ENCODE measurements at regions not wholly inside any gene's neighbourhood (a gene's known extent, or its start where the extent isn't known, plus 50 kb on each side); places are given as distances from the start of the nearest gene placed in this dataset.

DNA sequence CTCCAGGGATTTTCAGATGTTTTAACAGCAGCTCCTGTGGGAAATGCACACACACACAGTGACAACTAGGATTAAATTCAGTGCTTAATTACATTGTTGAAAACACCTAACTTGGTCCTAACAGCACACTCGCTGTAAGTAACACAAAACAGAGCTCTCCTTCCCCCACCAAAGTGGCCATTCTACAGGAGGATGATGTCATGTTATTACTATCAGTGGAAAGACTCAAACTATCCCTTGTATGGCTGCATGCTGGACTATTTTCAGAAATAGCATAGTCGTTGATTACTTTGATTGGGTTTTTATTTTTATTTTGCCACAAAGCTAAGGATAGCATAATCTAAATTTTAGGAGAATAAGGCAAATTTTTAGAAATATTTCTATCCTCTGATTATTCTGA, 406.3 kb downstream of the SPRY1 start:
- ATAC-seq (no peak), DNase-seq (ENCODE audit: low spot score in 2 of 2) (no peak)
- H3K9me3 Mint-ChIP-seq: peaks cover 12% of the 10 kb centered on the region
- H3K4me1 Mint-ChIP-seq: no peaks in the 10 kb centered on the region
- H3K4me3 Mint-ChIP-seq: no peak overlapping the region
- H3K36me3 Mint-ChIP-seq: no peaks in the 10 kb centered on the region
- H3K27ac Mint-ChIP-seq: no peak overlapping the region

- no peak overlapping the region for H3K27ac Mint-ChIP-seq
- H3K4me3 Mint-ChIP-seq: no peak overlapping the region
- no peaks in the 10 kb centered on the region for H3K4me1 Mint-ChIP-seq
- peaks cover 6% of the 10 kb centered on the region for H3K9me3 Mint-ChIP-seq
- ATAC-seq: no peak
- no peaks in the 10 kb centered on the region for H3K36me3 Mint-ChIP-seq
- no peak for DNase-seq (ENCODE audit: low spot score in 2 of 2)
Measured at GRCh38 chr4:123804196-123804721, 407.7 kb downstream of the SPRY1 start.

DNA sequence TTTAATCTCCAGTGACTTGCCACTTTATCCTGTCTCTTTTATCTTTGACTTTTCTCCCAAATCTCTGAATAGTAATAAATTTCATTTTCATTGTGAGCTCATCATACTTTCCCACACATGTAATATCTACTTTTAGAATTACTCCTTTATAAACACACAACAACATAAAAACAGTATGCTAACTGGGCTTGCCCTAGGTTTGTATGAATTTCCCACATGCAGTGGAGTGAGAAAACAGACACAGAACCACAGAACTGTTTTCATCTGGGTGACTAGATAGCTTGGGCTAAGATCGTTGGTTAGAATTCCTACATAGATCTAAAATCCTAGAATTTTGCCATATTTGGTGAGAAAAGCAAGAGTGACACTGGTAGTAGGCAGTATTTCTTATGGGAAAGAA, 409.5 kb downstream of the SPRY1 start:
- DNase-seq (ENCODE audit: low spot score in 2 of 2): no peak
- no peaks in the 10 kb centered on the region for H3K36me3 Mint-ChIP-seq

GRCh38 chr4:123807187-123807586, 410.6 kb downstream of the SPRY1 start:
- no peak overlapping the region for H3K27ac Mint-ChIP-seq
- no peaks in the 10 kb centered on the region for H3K4me1 Mint-ChIP-seq
- H3K4me3 Mint-ChIP-seq: no peak overlapping the region
- DNase-seq (ENCODE audit: low spot score in 2 of 2) (no peak), ATAC-seq (no peak)
- no peaks in the 10 kb centered on the region for H3K36me3 Mint-ChIP-seq
- peaks cover 2% of the 10 kb centered on the region for H3K9me3 Mint-ChIP-seq

More for the DNA sequence above, 409.5 kb downstream of the SPRY1 start:
- no peaks in the 10 kb centered on the region for H3K4me1 Mint-ChIP-seq
- no peak overlapping the region for H3K4me3 Mint-ChIP-seq
- H3K9me3 Mint-ChIP-seq: peaks cover 2% of the 10 kb centered on the region
- no peak overlapping the region for H3K27ac Mint-ChIP-seq
- ATAC-seq: no peak

DNA sequence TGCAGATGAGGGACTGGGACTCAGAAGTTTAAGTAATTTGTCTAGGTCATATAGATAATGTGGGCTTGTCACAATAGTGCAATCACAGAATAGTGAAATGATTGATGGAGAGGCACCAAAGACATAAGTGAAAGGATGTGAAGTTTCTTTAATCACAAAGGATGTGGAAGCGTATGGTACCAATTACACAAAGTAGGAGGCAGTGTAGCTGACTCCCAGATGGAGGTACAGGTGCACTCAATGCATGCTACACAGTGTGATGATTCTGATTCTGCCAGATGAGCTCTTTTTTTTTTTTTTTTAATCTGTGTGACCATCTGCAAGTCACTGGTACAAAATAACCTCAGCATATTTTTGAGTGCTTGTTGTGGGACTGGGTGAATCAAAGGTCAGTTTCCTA, 411.3 kb downstream of the SPRY1 start:
- Mint-ChIP-seq H3K36me3 (no peaks in the 10 kb centered on the region), H3K27ac (no peak overlapping the region), H3K9me3 (peaks cover under 1% of the 10 kb centered on the region), H3K4me1 (no peaks in the 10 kb centered on the region), H3K4me3 (no peak overlapping the region)
- ATAC-seq (no peak), DNase-seq (ENCODE audit: low spot score in 2 of 2) (no peak)

DNA sequence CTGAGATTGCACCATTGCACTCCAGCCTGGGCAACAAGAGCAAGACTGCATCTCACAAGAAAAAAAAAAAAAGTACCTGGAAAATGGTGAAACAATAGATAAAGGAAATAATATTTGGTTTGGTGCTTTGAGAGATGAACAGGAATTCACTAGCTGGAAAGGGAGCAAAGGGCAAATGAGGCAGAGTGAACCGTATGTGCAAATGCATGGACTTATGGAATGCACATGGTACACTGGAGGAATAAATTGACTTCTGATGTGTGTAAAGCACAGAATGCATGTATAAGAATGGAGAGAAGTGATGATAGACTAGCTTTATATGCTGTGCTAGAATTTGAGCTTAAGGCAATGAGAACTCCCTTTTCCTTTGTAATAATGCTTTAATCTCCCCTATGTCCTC, 413.3 kb downstream of the SPRY1 start:
- Mint-ChIP-seq H3K4me1 (no peaks in the 10 kb centered on the region), H3K36me3 (no peaks in the 10 kb centered on the region), H3K27ac (no peak overlapping the region), H3K9me3 (no peaks in the 10 kb centered on the region), H3K4me3 (no peak overlapping the region)
- ATAC-seq: no peak
- no peak for DNase-seq (ENCODE audit: low spot score in 2 of 2)

- Mint-ChIP-seq H3K36me3 (no peaks in the 10 kb centered on the region), H3K27ac (no peak overlapping the region), H3K4me3 (no peak overlapping the region), H3K9me3 (no peaks in the 10 kb centered on the region), H3K4me1 (no peaks in the 10 kb centered on the region)
- DNase-seq (ENCODE audit: low spot score in 2 of 2) (no peak), ATAC-seq (no peak)
Measured at GRCh38 chr4:123812066-123812390, 415.4 kb downstream of the SPRY1 start.

GRCh38 chr4:123813901-123814300, 417.3 kb downstream of the SPRY1 start:
- Mint-ChIP-seq H3K4me3 (no peak overlapping the region), H3K27ac (no peak overlapping the region), H3K4me1 (no peaks in the 10 kb centered on the region), H3K36me3 (no peaks in the 10 kb centered on the region), H3K9me3 (no peaks in the 10 kb centered on the region)
- ATAC-seq: no peak
- no peak for DNase-seq (ENCODE audit: low spot score in 2 of 2)

DNA sequence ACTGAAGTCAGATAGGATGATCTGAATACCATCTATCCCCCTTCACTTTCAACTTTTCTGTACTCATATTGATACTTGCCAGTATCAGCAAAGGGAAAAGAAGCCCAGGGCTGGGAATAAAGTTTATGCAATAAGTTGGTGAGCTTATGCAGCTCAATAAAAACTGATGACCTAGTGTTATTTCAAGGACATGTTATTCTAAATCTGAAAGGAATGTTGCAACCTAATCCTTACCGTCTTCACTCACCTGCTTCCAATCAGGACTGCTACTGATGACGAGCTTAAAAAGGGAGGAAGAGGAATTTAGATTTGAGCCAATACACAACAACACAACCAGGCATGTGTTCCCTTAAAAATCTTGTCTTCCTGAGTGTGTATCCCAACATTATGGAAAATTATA, 419.9 kb downstream of the SPRY1 start:
- DNase-seq (ENCODE audit: low spot score in 2 of 2): no peak
- H3K27ac Mint-ChIP-seq: no peak overlapping the region

GRCh38 chr4:123817025-123817688, 420.6 kb downstream of the SPRY1 start:
- Mint-ChIP-seq H3K4me1 (no peaks in the 10 kb centered on the region), H3K27ac (no peak overlapping the region), H3K36me3 (no peaks in the 10 kb centered on the region), H3K9me3 (no peaks in the 10 kb centered on the region), H3K4me3 (no peak overlapping the region)
- DNase-seq (ENCODE audit: low spot score in 2 of 2) (no peak), ATAC-seq (no peak)

More for the DNA sequence above, 419.9 kb downstream of the SPRY1 start:
- H3K9me3 Mint-ChIP-seq: no peaks in the 10 kb centered on the region
- H3K4me1 Mint-ChIP-seq: no peaks in the 10 kb centered on the region
- H3K4me3 Mint-ChIP-seq: no peak overlapping the region
- no peaks in the 10 kb centered on the region for H3K36me3 Mint-ChIP-seq
- ATAC-seq: no peak

DNA sequence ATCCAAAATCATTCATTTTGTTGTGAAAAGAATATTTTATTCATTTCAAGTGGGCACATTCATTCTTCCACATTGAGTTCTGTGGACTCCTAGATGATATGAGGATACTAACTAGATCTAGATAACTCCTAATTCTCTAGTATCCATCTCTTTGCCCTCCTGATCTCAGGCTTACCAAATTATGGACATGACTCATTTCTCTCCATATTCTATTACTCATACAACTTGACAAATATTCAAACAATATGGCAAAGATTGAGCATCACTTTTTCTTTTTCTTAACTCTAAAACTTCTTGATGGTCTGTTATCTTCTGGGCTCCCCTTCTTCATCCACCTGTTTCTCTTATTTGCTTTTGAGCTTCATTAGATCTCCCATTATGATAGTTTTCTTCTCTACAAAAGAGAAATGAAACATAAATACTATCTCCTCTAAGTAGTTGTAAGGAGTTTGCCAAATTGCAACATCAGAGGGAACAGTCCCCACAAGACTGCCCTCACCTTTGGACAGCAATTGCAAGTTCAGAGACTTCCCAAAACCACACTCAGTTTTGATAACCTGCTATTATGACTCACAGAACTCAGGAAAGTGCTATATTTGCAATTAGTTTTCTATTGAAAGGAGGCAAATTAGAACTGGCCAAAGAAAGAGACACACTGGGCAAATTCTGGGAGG, 422.9 kb downstream of the SPRY1 start:
- no peaks in the 10 kb centered on the region for H3K9me3 Mint-ChIP-seq
- H3K4me3 Mint-ChIP-seq: no peak overlapping the region
- no peaks in the 10 kb centered on the region for H3K4me1 Mint-ChIP-seq
- ATAC-seq (peak; percentile 42), DNase-seq (ENCODE audit: low spot score in 2 of 2) (no peak)
- H3K27ac Mint-ChIP-seq: no peak overlapping the region
- no peaks in the 10 kb centered on the region for H3K36me3 Mint-ChIP-seq

GRCh38 chr4:123821861-123822260, 425.3 kb downstream of the SPRY1 start:
- no peak for DNase-seq (ENCODE audit: low spot score in 2 of 2)
- Mint-ChIP-seq H3K4me3 (no peak overlapping the region), H3K9me3 (no peaks in the 10 kb centered on the region), H3K27ac (no peak overlapping the region), H3K4me1 (no peaks in the 10 kb centered on the region), H3K36me3 (no peaks in the 10 kb centered on the region)
- no peak for ATAC-seq

DNA sequence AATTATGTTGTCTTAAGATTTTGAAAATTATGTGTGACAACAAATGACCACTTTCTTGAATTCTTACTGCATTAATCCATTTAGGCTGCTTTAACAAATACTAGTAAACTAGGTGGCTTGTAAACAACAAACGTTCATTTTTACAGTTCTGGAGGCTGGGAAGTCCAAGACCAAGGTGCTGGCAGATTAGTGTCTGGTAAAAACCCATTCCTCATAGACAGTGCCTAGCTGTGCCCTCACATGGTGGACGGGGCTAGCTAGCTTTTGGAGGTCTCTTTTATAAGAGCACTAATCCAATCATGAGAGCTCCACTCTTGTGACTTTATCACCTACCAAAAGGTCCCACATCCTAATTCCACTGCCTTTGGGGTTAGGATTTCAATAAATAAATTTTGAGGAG, 425.8 kb downstream of the SPRY1 start:
- Mint-ChIP-seq H3K4me1 (no peaks in the 10 kb centered on the region), H3K9me3 (no peaks in the 10 kb centered on the region), H3K4me3 (no peak overlapping the region), H3K36me3 (no peaks in the 10 kb centered on the region), H3K27ac (no peak overlapping the region)
- DNase-seq (ENCODE audit: low spot score in 2 of 2) (no peak), ATAC-seq (no peak)

DNA sequence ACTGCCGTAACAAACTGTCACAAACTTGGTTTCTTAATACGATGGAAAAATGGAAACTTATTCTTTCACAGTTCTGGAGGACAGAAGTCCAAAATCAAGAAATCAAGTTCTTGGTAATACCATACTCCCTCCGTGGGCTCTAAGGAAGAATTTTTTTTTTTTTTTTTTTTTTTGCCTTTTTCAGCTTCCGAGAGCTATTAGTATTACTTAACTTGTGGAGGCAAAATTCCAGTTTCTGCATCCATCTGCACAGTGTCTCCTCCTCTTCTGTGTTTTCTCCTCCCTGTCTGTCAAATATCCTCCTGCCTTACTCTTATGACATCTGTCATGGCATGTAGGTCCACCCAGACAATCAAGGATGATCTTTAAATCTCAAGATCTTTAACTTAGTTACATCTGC, 426.6 kb downstream of the SPRY1 start:
- H3K27ac Mint-ChIP-seq: no peak overlapping the region
- no peaks in the 10 kb centered on the region for H3K4me1 Mint-ChIP-seq
- no peaks in the 10 kb centered on the region for H3K9me3 Mint-ChIP-seq
- no peaks in the 10 kb centered on the region for H3K36me3 Mint-ChIP-seq
- H3K4me3 Mint-ChIP-seq: no peak overlapping the region
- DNase-seq (ENCODE audit: low spot score in 2 of 2) (no peak), ATAC-seq (no peak)

DNA sequence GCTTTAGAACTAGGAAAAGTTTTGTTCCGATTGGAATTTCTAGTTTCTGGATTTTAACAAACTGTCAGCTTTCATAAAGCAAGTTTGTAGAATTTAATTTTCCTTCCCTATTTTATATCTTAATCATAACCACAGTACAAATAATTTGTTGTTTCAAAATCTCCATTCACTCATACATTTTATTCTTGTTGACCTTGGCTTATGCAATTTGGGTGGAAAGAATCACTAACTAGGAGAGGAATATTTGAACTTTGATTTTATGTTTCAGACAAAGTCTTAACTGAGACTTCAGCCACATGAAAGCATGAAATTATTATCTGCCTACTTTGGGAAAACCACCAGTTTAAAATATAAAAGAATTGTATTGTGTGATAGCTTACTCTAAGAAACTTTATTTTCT, 427.9 kb downstream of the SPRY1 start:
- no peaks in the 10 kb centered on the region for H3K36me3 Mint-ChIP-seq
- H3K9me3 Mint-ChIP-seq: no peaks in the 10 kb centered on the region
- no peak overlapping the region for H3K27ac Mint-ChIP-seq
- DNase-seq (ENCODE audit: low spot score in 2 of 2) (no peak), ATAC-seq (no peak)
- H3K4me3 Mint-ChIP-seq: no peak overlapping the region
- no peaks in the 10 kb centered on the region for H3K4me1 Mint-ChIP-seq

DNA sequence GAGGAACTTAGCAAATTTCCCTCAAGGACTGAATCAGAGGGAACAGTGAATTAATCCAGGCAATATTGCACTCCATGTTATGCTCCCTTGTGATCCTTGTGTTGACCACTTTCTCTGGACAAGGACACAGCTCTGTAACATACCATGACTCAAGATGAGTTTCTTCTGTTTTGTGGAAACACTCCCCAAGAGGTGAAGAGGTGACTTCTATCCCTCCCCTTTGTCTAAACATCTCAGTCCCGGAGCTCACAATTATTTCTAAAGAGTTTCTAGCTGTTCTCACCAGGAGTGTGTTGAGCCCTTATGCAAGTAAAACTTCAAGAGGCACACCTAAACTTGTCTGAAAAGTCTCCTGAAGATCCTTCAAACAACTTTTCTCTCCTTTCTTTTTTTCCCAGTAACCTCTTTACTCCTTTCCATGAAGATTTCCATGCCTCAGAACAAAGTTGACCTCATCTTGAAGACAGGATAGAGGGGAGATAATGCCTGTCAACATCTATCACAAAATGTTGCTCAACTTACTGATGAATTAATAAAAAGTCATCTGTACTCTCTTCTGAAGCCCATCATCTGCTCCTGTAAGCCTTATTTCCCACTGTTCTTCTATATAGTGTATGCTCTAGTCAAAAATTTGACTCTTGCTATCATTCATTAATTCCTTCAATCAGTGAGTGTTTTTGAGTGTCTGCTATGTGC, 429.1 kb downstream of the SPRY1 start:
- no peaks in the 10 kb centered on the region for H3K4me1 Mint-ChIP-seq
- DNase-seq (ENCODE audit: low spot score in 2 of 2): no peak
- H3K36me3 Mint-ChIP-seq: no peaks in the 10 kb centered on the region
- no peak for ATAC-seq
- no peaks in the 10 kb centered on the region for H3K9me3 Mint-ChIP-seq
- H3K4me3 Mint-ChIP-seq: no peak overlapping the region
- H3K27ac Mint-ChIP-seq: no peak overlapping the region

Measured in stimulated activated effector memory CD8-positive, alpha-beta T cell treated with anti-CD3 and anti-CD28 coated beads, Interleukin-12 subunit alpha, Interleukin-12 subunit beta, amount 100 ng/mL, for 72 hours (primary cell).